ENCODE measurements at regions not wholly inside any gene's neighbourhood (a gene's known extent, or its start where the extent isn't known, plus 50 kb on each side); places are given as distances from the start of the nearest gene placed in this dataset.

- in situ Hi-C loops (cut with HindIII; ENCODE audit: extremely low pct_ligation_motif_present, low pct_unique_long_range_greater_than_20kb) (loop anchor here (10.0 kb wide), 4 partner anchors 60 to 290 kb away; partner anchors contain the start of gene ASAP2), intact Hi-C loops (cut with micrococcal nuclease; ENCODE audit: unreplicated experiment) (no loop called here)
- no peaks in the 10 kb centered on the region for H4K20me1 ChIP-seq (ENCODE audit: insufficient read depth, low read length)
- H3K9me3 ChIP-seq (ENCODE audit: low read length), result no peaks in the 10 kb centered on the region
- no peak overlapping the region for H3K4me3 ChIP-seq (replicated peaks in 1 of 3; ENCODE audit: insufficient read depth in 1 of 3, low read depth in 2 of 3, low read length in 3 of 3)
- peaks cover 10 to 50% of the 10 kb centered on the region in 2 experiments; a peak in 3 of 5 replicates for H3K27me3 ChIP-seq (ENCODE audit: control insufficient read depth in 1 of 2, insufficient read depth in 2 of 2, low read length in 2 of 2)
- no peak overlapping the region for H3K4me2 ChIP-seq (ENCODE audit: low read depth, low read length)
- no peak overlapping the region for H3K27ac ChIP-seq (ENCODE audit: extremely low read length, insufficient read depth, low read length)
- H3K36me3 ChIP-seq (replicated peaks in 1 of 2; ENCODE audit: control insufficient read depth in 1 of 2, insufficient read depth in 2 of 2, low read length in 2 of 2), result no peaks in the 10 kb centered on the region
- H3K4me1 ChIP-seq (ENCODE audit: insufficient read depth, low read length), result peaks cover 36% of the 10 kb centered on the region
- ChIA-PET POLR2A (interaction anchor here (3.3 kb wide), 1 partner anchor 89 kb away, joined by 12 read pairs; no protein-coding TSS in a partner anchor), CTCF (ENCODE audit: low intra/inter-chr PET ratio, low total read pairs) (no interaction called here)
- H2AFZ ChIP-seq (ENCODE audit: low read length), result no peak overlapping the region
- no TSS peak for BruUV-seq (replicated peaks)
- DNase-seq (ENCODE audit: low spot score) (no peak), ATAC-seq (no peak), FAIRE-seq (no peak)
- TF ChIP-seq ZNF629 (CRISPR knock-in tag; conservative IDR thresholded peaks at IDR 0.05) (peak; percentile 96), JUND (CRISPR knock-in tag; IDR thresholded peaks at IDR 0.05) (no peak), KDM1A (CRISPR knock-in tag; IDR thresholded peaks at IDR 0.05) (0 out of 2 replicates have a peak, but pooled peaks have one; percentile 52), CEBPG (CRISPR knock-in tag; IDR thresholded peaks at IDR 0.05) (0 out of 2 replicates have a peak, but pooled peaks have one; percentile 32), ATF4 (CRISPR knock-in tag; IDR thresholded peaks at IDR 0.05) (no peak; a peak in 1 of 4 replicates), CHD4 (IDR thresholded peaks at IDR 0.05; ENCODE audit: borderline replicate concordance, low read length) (peak; percentile 57; the same call in 1 of the 2 replicates), ZMYM3 (CRISPR knock-in tag; IDR thresholded peaks at IDR 0.05) (0 out of 2 replicates have a peak, but pooled peaks have one; percentile 41), ZNF530 (CRISPR knock-in tag; IDR thresholded peaks at IDR 0.05; ENCODE audit: low read depth) (no peak)
- 41% methylated on average over 13 of the region's 13 CpGs for WGBS (ENCODE audit: low lambda C conversion rate)
- no peaks in the 10 kb centered on the region for H3K79me2 ChIP-seq (ENCODE audit: insufficient read depth, low read length)
- H3K9ac ChIP-seq (ENCODE audit: insufficient read depth, low read depth, low read length), result no peak overlapping the region
These were observed 61.4 kb upstream of the ASAP2 start for GRCh38 chr2:9145109-9145751.

All from HepG2 (cell line).